ENCODE measurements at regions not wholly inside any gene's neighbourhood (a gene's known extent, or its start where the extent isn't known, plus 50 kb on each side); places are given as distances from the start of the nearest gene placed in this dataset.

DNA sequence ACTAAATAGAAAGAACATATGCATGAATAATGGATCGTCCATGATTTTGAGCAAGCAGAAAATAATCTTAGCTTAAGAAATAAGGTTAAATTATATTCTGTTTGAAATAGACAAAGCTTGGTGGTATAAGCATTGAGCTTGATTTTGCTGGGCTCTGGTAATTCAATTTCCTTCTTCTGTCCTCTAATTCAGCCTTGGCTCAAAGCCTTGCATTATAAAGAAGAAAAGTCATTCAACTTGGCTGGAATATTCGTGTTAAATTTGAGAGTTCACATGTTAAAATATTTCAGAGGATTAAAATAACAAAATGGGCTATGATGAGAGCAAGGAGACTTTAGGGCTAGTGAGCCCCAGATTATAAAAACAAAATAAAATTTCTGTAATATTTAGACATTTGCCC lies 415.4 kb upstream of the PCDH20 start:
- no peak for ATAC-seq
- no peaks in the 10 kb centered on the region for H3K36me3 ChIP-seq (ENCODE audit: control insufficient read depth in 2 of 2, insufficient read depth in 2 of 2, low read length in 1 of 2)
- no peak overlapping the region for H3K9ac ChIP-seq (ENCODE audit: control insufficient read depth, insufficient read depth, low read length)
- no TSS peak for BruUV-seq (replicated peaks)
- no peaks in the 10 kb centered on the region for H4K20me1 ChIP-seq (ENCODE audit: control insufficient read depth, insufficient read depth)
- no peak overlapping the region for H2AFZ ChIP-seq (ENCODE audit: control insufficient read depth, low read depth, low read length)
- DNase-seq (ENCODE audit: low read depth, low spot score), result no peak
- ChIA-PET POLR2A (no interaction called here), SMC1A (ENCODE audit: uncharacterized antibody, unreplicated experiment) (no interaction called here), RAD21 (ENCODE audit: unreplicated experiment) (no interaction called here), CTCF (no interaction called here)
- H3K79me2 ChIP-seq (ENCODE audit: control insufficient read depth, insufficient read depth, low read length), result no peaks in the 10 kb centered on the region
- H3K4me1 ChIP-seq (ENCODE audit: control insufficient read depth, insufficient read depth, low read length), result no peaks in the 10 kb centered on the region
- no peak for TF ChIP-seq CBX5 (IDR thresholded peaks at IDR 0.05; ENCODE audit: low read depth)
- no peak for TF ChIP-seq TBL1XR1 (IDR thresholded peaks at IDR 0.05; ENCODE audit: low read depth, low read length)
- TF ChIP-seq JUNB (IDR thresholded peaks at IDR 0.05), result no peak
- no peak for TF ChIP-seq FOXK2 (IDR thresholded peaks at IDR 0.05)
- TF ChIP-seq IRF5 (IDR thresholded peaks at IDR 0.05; ENCODE audit: borderline replicate concordance), result no peak
- no peak for TF ChIP-seq SUPT20H (IDR thresholded peaks at IDR 0.05; ENCODE audit: borderline replicate concordance, control insufficient read depth, low read depth, low read length)
- no peak overlapping the region for H3K4me2 ChIP-seq (ENCODE audit: control insufficient read depth, insufficient read depth)
- no peak overlapping the region for H3K4me3 ChIP-seq
- no peaks in the 10 kb centered on the region for H3K27me3 ChIP-seq (replicated peaks in 1 of 2; ENCODE audit: control insufficient read depth in 2 of 2, insufficient read depth in 2 of 2, low read length in 1 of 2)
- no peak for FAIRE-seq
- H3K9me3 ChIP-seq (replicated peaks; ENCODE audit: control insufficient read depth, insufficient read depth, low read length), result no peaks in the 10 kb centered on the region
- H3K27ac ChIP-seq (ENCODE audit: control insufficient read depth, insufficient read depth), result no peak overlapping the region
- intact Hi-C loops (cut with micrococcal nuclease; ENCODE audit: unreplicated experiment), result no loop called here
- 0% methylated on average over 2 of the region's 2 CpGs for WGBS (ENCODE audit: insufficient coverage, insufficient replicate concordance, low lambda C conversion rate, missing lambda C conversion rate)
- in situ Hi-C loops (cut with MboI), result no loop called here

DNA sequence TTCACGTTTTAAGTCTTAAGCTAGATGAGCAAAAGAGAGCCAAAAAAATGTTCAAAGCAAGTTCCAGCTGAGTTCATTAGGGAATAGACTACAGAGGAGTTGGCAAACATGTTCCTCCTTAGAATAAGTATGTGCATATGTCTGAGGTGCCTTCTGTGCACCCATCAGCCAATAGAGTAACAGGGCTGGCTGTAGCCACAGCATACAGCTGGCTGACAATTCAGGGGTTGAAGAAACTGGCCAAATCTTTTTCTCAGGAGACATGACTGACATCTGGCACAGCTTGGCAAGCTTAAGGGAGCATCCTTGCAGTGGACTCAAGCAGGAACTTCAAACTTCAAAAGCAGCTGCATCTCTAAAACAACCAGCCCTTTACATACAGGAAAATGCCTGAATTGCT lies 414.8 kb upstream of the PCDH20 start:
- H3K9ac ChIP-seq (ENCODE audit: control insufficient read depth, insufficient read depth, low read length), result no peak overlapping the region
- no peaks in the 10 kb centered on the region for H3K27me3 ChIP-seq (replicated peaks in 1 of 2; ENCODE audit: control insufficient read depth in 2 of 2, insufficient read depth in 2 of 2, low read length in 1 of 2)
- no peak for ATAC-seq
- in situ Hi-C loops (cut with MboI), result no loop called here
- no peaks in the 10 kb centered on the region for H3K36me3 ChIP-seq (ENCODE audit: control insufficient read depth in 2 of 2, insufficient read depth in 2 of 2, low read length in 1 of 2)
- H3K9me3 ChIP-seq (replicated peaks; ENCODE audit: control insufficient read depth, insufficient read depth, low read length), result no peaks in the 10 kb centered on the region
- no peaks in the 10 kb centered on the region for H3K79me2 ChIP-seq (ENCODE audit: control insufficient read depth, insufficient read depth, low read length)
- no peak overlapping the region for H3K4me2 ChIP-seq (ENCODE audit: control insufficient read depth, insufficient read depth)
- BruUV-seq (replicated peaks), result no TSS peak
- no peak overlapping the region for H3K4me3 ChIP-seq
- RAD21 ChIA-PET (ENCODE audit: unreplicated experiment), result no interaction called here
- no peak for DNase-seq (ENCODE audit: low read depth, low spot score)
- H2AFZ ChIP-seq (ENCODE audit: control insufficient read depth, low read depth, low read length), result no peak overlapping the region
- no peak overlapping the region for H3K27ac ChIP-seq (ENCODE audit: control insufficient read depth, insufficient read depth)
- 0% methylated on average over 1 of the region's 1 CpG for WGBS (ENCODE audit: insufficient coverage, insufficient replicate concordance, low lambda C conversion rate, missing lambda C conversion rate)
- SMC1A ChIA-PET (ENCODE audit: uncharacterized antibody, unreplicated experiment), result no interaction called here
- POLR2A ChIA-PET, result no interaction called here
- no peaks in the 10 kb centered on the region for H3K4me1 ChIP-seq (ENCODE audit: control insufficient read depth, insufficient read depth, low read length)
- TF ChIP-seq EGR1 (IDR thresholded peaks at IDR 0.05; ENCODE audit: borderline replicate concordance in 1 of 2, low read depth in 2 of 2, low read length in 2 of 2), result no peak
- no peak for TF ChIP-seq YY1 (IDR thresholded peaks at IDR 0.05; ENCODE audit: low read depth, low read length)
- no peak for TF ChIP-seq E4F1 (IDR thresholded peaks at IDR 0.05; ENCODE audit: borderline replicate concordance, partially characterized antibody)
- TF ChIP-seq RBBP5 (conservative IDR thresholded peaks at IDR 0.05), result no peak
- TF ChIP-seq MTA2 (IDR thresholded peaks at IDR 0.05; ENCODE audit: low read depth), result no peak
- no peaks in the 10 kb centered on the region for H4K20me1 ChIP-seq (ENCODE audit: control insufficient read depth, insufficient read depth)
- no peak for FAIRE-seq
- CTCF ChIA-PET, result interaction anchor here (1.3 kb wide), 1 partner anchor 66 kb away, joined by 4 read pairs; no protein-coding TSS in a partner anchor
- intact Hi-C loops (cut with micrococcal nuclease; ENCODE audit: unreplicated experiment), result no loop called here
